GM12878 (cell line): ENCODE measurements at regions not wholly inside any gene's neighbourhood (a gene's known extent, or its start where the extent isn't known, plus 50 kb on each side); places are given as distances from the start of the nearest gene placed in this dataset.

Source experiments
- BHLHE40 ChIP-seq, 2 experiments: fragments of 450-650 bp in 1 of 2; IDR thresholded peaks; 2 replicates each; pipeline ENCODE4 v1.6.1; 2011 to 2017; ENCODE audit warnings: low read depth in 2 of 2, borderline replicate concordance in 1 of 2, improper control_type of control experiment in 1 of 2, low read length in 1 of 2, mild to moderate bottlenecking in 1 of 2
- CTCF ChIP-seq, 3 experiments: IDR thresholded peaks in 2 of 3; conservative IDR thresholded peaks in 1 of 3; 2 replicates each; pipeline ENCODE4 v1.5.1; 2011; ENCODE audit warnings: low read depth in 3 of 3, low read length in 3 of 3, mild to moderate bottlenecking in 3 of 3, control low read depth in 2 of 3, moderate library complexity in 2 of 3, inconsistent platforms in 1 of 3, mixed read lengths in 1 of 3; ENCODE audit not compliant: control insufficient read depth in 2 of 3, insufficient read depth in 1 of 3; ENCODE audit errors: extremely low read depth in 1 of 3
- POLR2A ChIP-seq: IDR thresholded peaks from 2 replicates; pipeline ENCODE4 v1.6.1; 2011; ENCODE audit warnings: low read depth, mild to moderate bottlenecking, low read length
- REST ChIP-seq: IDR thresholded peaks from 2 replicates; pipeline ENCODE4 v1.6.1; 2012; ENCODE audit warnings: mild to moderate bottlenecking, low read depth, low read length
- SP1 ChIP-seq: IDR thresholded peaks from one replicate; pipeline ENCODE4 v1.6.1; 2011; ENCODE audit warnings: low read depth, low read length

GRCh38 chr12:115380546-115381120 lies 696.7 kb upstream of the TBX3 start:
- TF ChIP-seq CTCF (IDR thresholded peaks at IDR 0.05 in 2 of 3, conservative IDR thresholded peaks at IDR 0.05 in 1 of 3; ENCODE audit: control insufficient read depth in 2 of 3, extremely low read depth in 1 of 3, insufficient read depth in 1 of 3, low read depth in 3 of 3, low read length in 3 of 3) (no peak), POLR2A (no peak), BHLHE40 (IDR thresholded peaks at IDR 0.05; ENCODE audit: borderline replicate concordance in 1 of 2, low read depth in 2 of 2, low read length in 1 of 2) (no peak), SP1 (no peak), REST (no peak)
